ENCODE measurements at regions not wholly inside any gene's neighbourhood (a gene's known extent, or its start where the extent isn't known, plus 50 kb on each side); places are given as distances from the start of the nearest gene placed in this dataset.

GRCh38 chr10:50982989-50983388 is 91.3 kb upstream of the PRKG1 start:
- no peaks in the 10 kb centered on the region for H3K4me1 ChIP-seq (replicated peaks in 1 of 2; ENCODE audit: control insufficient read depth in 2 of 2, insufficient read depth in 2 of 2, low read length in 2 of 2)
- ATAC-seq (no peak), DNase-seq (ENCODE audit: extremely low read depth in 1 of 4, low spot score in 3 of 4) (no peak), FAIRE-seq (no peak)
- H3K9ac ChIP-seq (ENCODE audit: insufficient read depth in 1 of 2, low read depth in 2 of 2, low read length in 2 of 2): no peak overlapping the region
- no TSS peak for BruUV-seq (replicated peaks)
- H3K27ac ChIP-seq (ENCODE audit: extremely low read depth, low read depth, low read length): no peak overlapping the region
- no peak overlapping the region for H2AFZ ChIP-seq (ENCODE audit: low read depth, low read length)
- H3K4me3 ChIP-seq: no peak overlapping the region
- no peaks in the 10 kb centered on the region for H4K20me1 ChIP-seq (replicated peaks; ENCODE audit: control insufficient read depth, insufficient read depth, low read length)
- 0% methylated on average over 4 of the region's 4 CpGs for whole genome bisulfite sequencing (ENCODE audit: insufficient coverage, low coverage, missing lambda C conversion rate)
- no peaks in the 10 kb centered on the region for H3K27me3 ChIP-seq (ENCODE audit: control insufficient read depth in 2 of 2, insufficient read depth in 2 of 2, low read length in 2 of 2)
- in situ Hi-C loops (cut with MboI) (no loop called here), intact Hi-C loops (cut with micrococcal nuclease) (no loop called here)
- no peaks in the 10 kb centered on the region for H3K9me1 ChIP-seq (ENCODE audit: control insufficient read depth, insufficient read depth, low read length)
- TF ChIP-seq RBM25 (IDR thresholded peaks at IDR 0.05; ENCODE audit: low read depth, low read length, severe bottlenecking) (no peak), RB1 (IDR thresholded peaks at IDR 0.05; ENCODE audit: low read depth) (no peak), KLF1 (tag; IDR thresholded peaks at IDR 0.05) (no peak), RFX1 (IDR thresholded peaks at IDR 0.05) (no peak), TCF7 (IDR thresholded peaks at IDR 0.05; ENCODE audit: borderline replicate concordance) (no peak), ZNF695 (CRISPR knock-in tag; IDR thresholded peaks at IDR 0.05) (no peak), NCOA4 (IDR thresholded peaks at IDR 0.05; ENCODE audit: partially characterized antibody) (no peak), ZBED1 (IDR thresholded peaks at IDR 0.05) (no peak), SMARCB1 (IDR thresholded peaks at IDR 0.05; ENCODE audit: insufficient read length, low read depth) (no peak), DMBX1 (CRISPR knock-in tag; IDR thresholded peaks at IDR 0.05; ENCODE audit: borderline replicate concordance) (no peak), RNF219 (CRISPR knock-in tag; IDR thresholded peaks at IDR 0.05) (no peak), ZNF3 (CRISPR knock-in tag; IDR thresholded peaks at IDR 0.05) (no peak), ADNP (tag; IDR thresholded peaks at IDR 0.05) (no peak), HNRNPK (IDR thresholded peaks at IDR 0.05; ENCODE audit: low read depth, low read length, poor library complexity, severe bottlenecking) (no peak), BMI1 (IDR thresholded peaks at IDR 0.05; ENCODE audit: low read length) (no peak), ZNF174 (CRISPR knock-in tag; IDR thresholded peaks at IDR 0.05) (no peak)
- TF ChIP-seq, protein P1, sequence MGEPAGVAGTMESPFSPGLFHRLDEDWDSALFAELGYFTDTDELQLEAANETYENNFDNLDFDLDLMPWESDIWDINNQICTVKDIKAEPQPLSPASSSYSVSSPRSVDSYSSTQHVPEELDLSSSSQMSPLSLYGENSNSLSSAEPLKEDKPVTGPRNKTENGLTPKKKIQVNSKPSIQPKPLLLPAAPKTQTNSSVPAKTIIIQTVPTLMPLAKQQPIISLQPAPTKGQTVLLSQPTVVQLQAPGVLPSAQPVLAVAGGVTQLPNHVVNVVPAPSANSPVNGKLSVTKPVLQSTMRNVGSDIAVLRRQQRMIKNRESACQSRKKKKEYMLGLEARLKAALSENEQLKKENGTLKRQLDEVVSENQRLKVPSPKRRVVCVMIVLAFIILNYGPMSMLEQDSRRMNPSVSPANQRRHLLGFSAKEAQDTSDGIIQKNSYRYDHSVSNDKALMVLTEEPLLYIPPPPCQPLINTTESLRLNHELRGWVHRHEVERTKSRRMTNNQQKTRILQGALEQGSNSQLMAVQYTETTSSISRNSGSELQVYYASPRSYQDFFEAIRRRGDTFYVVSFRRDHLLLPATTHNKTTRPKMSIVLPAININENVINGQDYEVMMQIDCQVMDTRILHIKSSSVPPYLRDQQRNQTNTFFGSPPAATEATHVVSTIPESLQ (CRISPR knock-in tag; IDR thresholded peaks at IDR 0.05): no peak
- CTCF ChIA-PET (ENCODE audit: low intra/inter-chr PET ratio): no interaction called here
- POLR2A ChIA-PET: no interaction called here
- H3K4me2 ChIP-seq (ENCODE audit: insufficient read depth, low read length): no peak overlapping the region
- no peaks in the 10 kb centered on the region for H3K36me3 ChIP-seq (ENCODE audit: control insufficient read depth, insufficient read depth, low read length)
- H3K79me2 ChIP-seq (ENCODE audit: control insufficient read depth, insufficient read depth, low read length): no peaks in the 10 kb centered on the region
- H3K9me3 ChIP-seq (replicated peaks; ENCODE audit: control insufficient read depth, insufficient read depth, low read depth, low read length): no peaks in the 10 kb centered on the region
